NT2/D1 (cell line): ENCODE measurements at regions not wholly inside any gene's neighbourhood (a gene's known extent, or its start where the extent isn't known, plus 50 kb on each side); places are given as distances from the start of the nearest gene placed in this dataset.

Source experiments
- DNase-seq: peaks from one replicate; pipeline ENCODE4 v3.0.0-alpha.2; 2011; ENCODE audit warnings: low read depth, low spot score
- H3K27me3 ChIP-seq: 2 replicates; pipeline ENCODE4 v1.6.0; 2011; ENCODE audit warnings: mild to moderate bottlenecking; ENCODE audit not compliant: insufficient read length, insufficient read depth
- H3K36me3 ChIP-seq: 2 replicates; pipeline ENCODE4 v1.6.1; 2011; ENCODE audit warnings: mild to moderate bottlenecking, low read length, mixed read lengths; ENCODE audit not compliant: insufficient read depth, insufficient read length
- H3K4me1 ChIP-seq: 2 replicates; pipeline ENCODE4 v1.5.1; 2011; ENCODE audit not compliant: insufficient read depth, insufficient read length
- H3K4me3 ChIP-seq: 2 replicates; pipeline ENCODE4 v1.5.1; 2011; ENCODE audit warnings: low read depth; ENCODE audit not compliant: insufficient read length
- H3K9ac ChIP-seq: 2 replicates; pipeline ENCODE4 v1.6.0; 2011; ENCODE audit warnings: low read depth; ENCODE audit not compliant: insufficient read length
- H3K9me3 ChIP-seq: 2 replicates; pipeline ENCODE4 v1.5.1; 2011; ENCODE audit warnings: mild to moderate bottlenecking, low read length; ENCODE audit not compliant: insufficient read depth
- SUZ12 ChIP-seq: IDR thresholded peaks from 2 replicates; pipeline ENCODE4 v1.6.1; 2011; ENCODE audit not compliant: insufficient read length, insufficient read depth; ENCODE audit errors: extremely low read depth
- YY1 ChIP-seq: IDR thresholded peaks from 2 replicates; pipeline ENCODE4 v1.6.1; 2011; ENCODE audit not compliant: insufficient read length, insufficient read depth
- ZNF274 ChIP-seq: IDR thresholded peaks from 2 replicates; pipeline ENCODE4 v1.6.1; 2011; ENCODE audit warnings: mild to moderate bottlenecking, low read depth, low read length

DNA sequence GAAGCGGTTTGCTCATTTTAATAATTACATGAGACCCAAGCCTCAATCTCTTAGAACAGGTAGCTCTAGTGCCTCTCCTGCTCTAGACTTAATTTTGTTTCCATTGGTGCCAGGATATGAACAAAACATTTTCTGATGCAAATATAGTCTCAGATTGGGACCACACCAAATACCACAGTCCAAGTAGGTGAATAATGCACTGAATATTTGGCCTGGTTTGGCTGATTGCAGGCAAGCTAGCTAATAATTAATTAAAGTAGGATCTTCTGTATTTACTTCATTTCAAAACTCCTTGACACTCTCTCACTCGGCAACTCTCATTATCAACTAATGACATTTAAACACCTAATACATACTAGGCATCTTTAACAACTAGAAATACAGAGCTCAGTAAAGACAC is 219.6 kb downstream of the LTN1 start:
- Histone ChIP-seq H3K36me3 (no peaks in the 10 kb centered on the region), H3K9me3 (no peaks in the 10 kb centered on the region), H3K9ac (no peak overlapping the region), H3K4me1 (no peaks in the 10 kb centered on the region), H3K4me3 (no peak overlapping the region), H3K27me3 (no peaks in the 10 kb centered on the region)
- DNase-seq = no peak
- no peak for TF ChIP-seq YY1
- TF ChIP-seq ZNF274 = no peak
- no peak for TF ChIP-seq SUZ12

DNA sequence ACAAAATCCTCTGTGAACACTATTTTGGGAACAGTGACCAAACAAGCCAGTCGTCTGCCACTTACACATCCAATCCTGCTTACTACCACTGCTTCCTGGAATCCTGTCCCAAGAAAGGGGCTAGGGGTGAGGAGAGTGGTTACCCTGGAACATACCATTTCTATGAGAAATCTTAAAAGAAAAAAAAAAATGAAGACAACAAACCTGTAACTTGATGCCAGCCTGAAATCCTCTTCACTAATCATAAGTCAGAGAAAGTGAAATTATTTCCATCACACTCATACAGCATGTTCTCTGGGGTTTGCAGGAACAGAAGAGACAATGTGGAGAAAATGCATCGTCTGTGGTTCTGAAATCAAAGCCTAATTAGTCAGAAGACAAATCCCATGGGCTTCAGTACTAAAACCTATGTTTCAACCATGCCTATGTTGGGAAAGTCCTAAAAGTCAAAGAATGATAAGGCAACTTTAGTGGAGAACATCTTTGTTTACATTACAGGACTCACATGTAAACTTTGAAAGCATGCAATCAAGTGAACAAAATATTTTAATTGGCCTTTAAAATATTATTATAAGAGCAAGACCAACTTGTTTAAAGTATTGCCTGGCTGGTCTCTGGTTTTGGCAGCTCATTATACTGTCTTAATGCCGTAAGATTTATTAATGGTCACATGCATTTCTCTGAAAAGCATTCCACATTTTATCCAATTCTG is 220.7 kb downstream of the LTN1 start:
- no peaks in the 10 kb centered on the region for H3K4me1 ChIP-seq
- H3K4me3 ChIP-seq = no peak overlapping the region
- DNase-seq = no peak
- no peaks in the 10 kb centered on the region for H3K36me3 ChIP-seq
- no peak overlapping the region for H3K9ac ChIP-seq
- H3K9me3 ChIP-seq = no peaks in the 10 kb centered on the region
- H3K27me3 ChIP-seq = no peaks in the 10 kb centered on the region
- no peak for TF ChIP-seq YY1
- no peak for TF ChIP-seq SUZ12
- TF ChIP-seq ZNF274 = no peak

DNA sequence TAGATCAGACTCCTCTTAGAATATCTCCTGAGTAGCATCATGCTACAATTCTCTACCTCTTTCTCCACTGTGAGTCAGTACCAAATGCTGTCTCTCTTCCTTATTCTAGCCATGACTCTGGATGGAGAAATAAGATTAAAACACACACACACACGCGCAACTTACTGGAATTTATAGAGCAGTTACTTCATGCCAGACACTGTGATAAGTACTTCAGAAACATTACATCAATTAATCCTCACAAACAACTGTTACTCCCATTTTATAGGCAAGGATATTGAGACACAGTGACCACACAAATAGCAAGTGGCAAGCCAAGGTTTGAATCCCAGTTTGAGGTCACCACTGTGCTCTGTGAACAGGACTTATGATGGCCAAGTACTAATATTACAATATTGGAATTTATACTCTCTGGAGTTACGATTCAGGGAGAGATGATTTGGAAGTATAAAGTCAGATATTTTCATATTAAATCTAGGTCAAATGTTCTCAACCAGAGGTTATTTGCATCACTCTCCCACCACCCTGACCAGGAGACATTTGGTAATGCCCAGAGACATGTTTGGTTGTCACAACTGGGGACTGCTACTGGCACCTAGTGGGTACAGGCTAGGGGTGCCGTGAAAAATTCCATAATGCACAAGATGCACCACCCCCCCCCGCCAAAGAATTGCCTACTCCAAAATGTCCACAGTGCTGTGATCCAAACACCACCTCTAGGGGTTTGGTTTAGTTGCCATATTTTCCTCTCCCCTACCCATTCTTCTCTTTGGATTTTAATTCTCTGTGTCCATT is 221.6 kb downstream of the LTN1 start:
- DNase-seq = no peak
- Histone ChIP-seq H3K4me3 (no peak overlapping the region), H3K27me3 (no peaks in the 10 kb centered on the region), H3K36me3 (no peaks in the 10 kb centered on the region), H3K9me3 (peaks cover 6% of the 10 kb centered on the region; the same call in 1 of the 2 replicates), H3K4me1 (no peaks in the 10 kb centered on the region), H3K9ac (no peak overlapping the region)
- no peak for TF ChIP-seq SUZ12

DNA sequence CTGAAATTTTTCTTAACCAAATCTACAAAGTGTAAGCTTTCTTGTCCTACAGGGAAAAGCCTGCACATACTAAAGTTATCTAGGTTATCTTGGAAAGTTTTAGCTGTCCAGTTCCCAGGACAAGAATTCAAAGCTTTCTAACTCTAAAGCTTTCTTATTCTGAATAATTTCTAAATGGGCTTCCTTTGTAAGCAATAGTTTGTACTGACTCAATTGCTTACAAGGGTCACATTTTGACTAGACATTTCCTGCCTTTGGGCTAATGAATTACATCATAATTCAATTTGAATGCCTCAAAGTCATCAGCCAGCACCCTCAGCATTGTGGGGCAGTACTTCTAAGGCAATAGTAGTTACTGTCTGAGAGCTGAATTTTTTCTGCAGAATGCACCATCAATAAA is 223.0 kb downstream of the LTN1 start:
- no peak overlapping the region for H3K9ac ChIP-seq
- TF ChIP-seq SUZ12 = no peak
- no peak overlapping the region for H3K4me3 ChIP-seq
- H3K4me1 ChIP-seq = no peaks in the 10 kb centered on the region
- H3K27me3 ChIP-seq = no peaks in the 10 kb centered on the region
- peaks cover 15% of the 10 kb centered on the region; the same call in 1 of the 2 replicates for H3K9me3 ChIP-seq
- DNase-seq = no peak
- no peaks in the 10 kb centered on the region for H3K36me3 ChIP-seq

DNA sequence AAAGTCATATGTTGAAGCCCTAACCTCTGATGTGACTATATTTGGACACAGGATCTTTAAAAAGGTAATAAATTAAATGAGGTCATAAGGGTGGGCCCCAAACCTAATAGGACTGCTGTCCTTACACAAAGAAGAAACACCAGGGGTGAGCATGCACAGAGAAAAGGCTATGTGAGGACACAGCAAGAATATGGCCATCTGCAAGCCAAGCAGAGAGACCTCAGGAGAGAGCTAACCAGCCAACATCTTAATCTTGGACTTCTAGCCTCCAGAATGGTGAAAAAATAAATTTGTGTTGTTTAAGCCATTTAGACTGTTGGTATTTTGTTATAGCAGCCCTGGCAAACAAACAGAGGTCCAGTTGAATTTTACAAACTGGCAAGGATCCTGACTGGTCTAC is 223.9 kb downstream of the LTN1 start:
- TF ChIP-seq SUZ12 = no peak
- no peak for TF ChIP-seq YY1
- no peak for TF ChIP-seq ZNF274

GRCh38 chr21:28767523-28767922 is 225.2 kb downstream of the LTN1 start:
- no peaks in the 10 kb centered on the region for H3K4me1 ChIP-seq
- H3K27me3 ChIP-seq = no peaks in the 10 kb centered on the region
- no peak for DNase-seq
- H3K9me3 ChIP-seq = peaks cover 15% of the 10 kb centered on the region; the same call in 1 of the 2 replicates
- no peak overlapping the region for H3K9ac ChIP-seq
- TF ChIP-seq ZNF274 = no peak
- TF ChIP-seq YY1 = no peak
- TF ChIP-seq SUZ12 = no peak
- H3K36me3 ChIP-seq = no peaks in the 10 kb centered on the region
- H3K4me3 ChIP-seq = no peak overlapping the region

More for the DNA sequence above, 223.9 kb downstream of the LTN1 start:
- Histone ChIP-seq H3K36me3 (no peaks in the 10 kb centered on the region), H3K4me3 (no peak overlapping the region), H3K9me3 (peaks cover 15% of the 10 kb centered on the region; the same call in 1 of the 2 replicates), H3K9ac (no peak overlapping the region), H3K4me1 (no peaks in the 10 kb centered on the region), H3K27me3 (no peaks in the 10 kb centered on the region)
- no peak for DNase-seq

DNA sequence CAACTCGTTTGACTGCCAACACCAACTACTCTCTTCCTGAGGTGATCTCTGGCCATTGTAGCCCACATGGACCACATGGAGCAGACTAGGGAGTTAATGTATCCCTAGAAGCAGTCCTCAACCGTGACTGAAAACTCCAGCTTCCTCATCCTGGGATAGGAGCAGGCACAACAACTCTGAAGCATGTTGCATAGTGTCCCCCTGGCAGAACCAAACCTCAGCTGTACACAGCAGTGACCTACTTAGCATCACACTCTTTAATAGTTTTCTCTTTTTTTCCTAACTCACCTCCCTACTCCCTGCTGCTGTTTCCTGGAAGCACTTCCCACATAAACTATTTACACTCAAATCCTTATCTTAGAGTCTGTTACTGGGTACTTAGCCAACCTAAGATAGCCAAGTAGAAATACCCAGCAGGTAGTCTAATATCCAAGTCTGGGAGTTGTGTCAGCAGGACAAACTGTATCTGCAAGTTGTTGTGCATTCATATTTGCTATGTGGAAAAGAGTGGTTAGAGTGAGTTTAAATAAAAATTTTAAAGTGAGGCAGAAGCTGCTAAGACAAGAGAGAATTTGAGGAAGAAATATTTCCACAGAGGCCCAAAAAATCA is 228.8 kb downstream of the LTN1 start:
- peaks cover 15% of the 10 kb centered on the region; the same call in 1 of the 2 replicates for H3K9me3 ChIP-seq
- H3K36me3 ChIP-seq = no peaks in the 10 kb centered on the region
- H3K4me3 ChIP-seq = no peak overlapping the region
- TF ChIP-seq YY1 = no peak
- no peak for TF ChIP-seq SUZ12
- no peak for TF ChIP-seq ZNF274
- H3K9ac ChIP-seq = no peak overlapping the region
- no peak for DNase-seq
- no peaks in the 10 kb centered on the region for H3K27me3 ChIP-seq
- no peaks in the 10 kb centered on the region for H3K4me1 ChIP-seq
